ENCODE measurements at regions not wholly inside any gene's neighbourhood (a gene's known extent, or its start where the extent isn't known, plus 50 kb on each side); places are given as distances from the start of the nearest gene placed in this dataset.

- no peak for TF ChIP-seq CTCF (IDR thresholded peaks at IDR 0.05; ENCODE audit: borderline replicate concordance, insufficient read depth, low read depth, low read length)
- H3K4me3 ChIP-seq (ENCODE audit: low read depth, low read length), result no peak overlapping the region
These were observed 1087.4 kb downstream of the CDH18 start for GRCh38 chr5:18900644-18901043.

GRCh38 chr5:18920966-18921365 lies 1067.0 kb downstream of the CDH18 start:
- TF ChIP-seq CTCF (IDR thresholded peaks at IDR 0.05; ENCODE audit: borderline replicate concordance, insufficient read depth, low read depth, low read length), result no peak
- no peak overlapping the region for H3K4me3 ChIP-seq (ENCODE audit: low read depth, low read length)

GRCh38 chr5:18932081-18932480 lies 1055.9 kb downstream of the CDH18 start:
- no peak overlapping the region for H3K4me3 ChIP-seq (ENCODE audit: low read depth, low read length)
- no peak for TF ChIP-seq CTCF (IDR thresholded peaks at IDR 0.05; ENCODE audit: borderline replicate concordance, insufficient read depth, low read depth, low read length)

GRCh38 chr5:18944771-18945170 lies 1043.2 kb downstream of the CDH18 start:
- H3K4me3 ChIP-seq (ENCODE audit: low read depth, low read length), result no peak overlapping the region
- no peak for TF ChIP-seq CTCF (IDR thresholded peaks at IDR 0.05; ENCODE audit: borderline replicate concordance, insufficient read depth, low read depth, low read length)

- H3K4me3 ChIP-seq (ENCODE audit: low read depth, low read length), result no peak overlapping the region
These were observed 1033.8 kb downstream of the CDH18 start for GRCh38 chr5:18954239-18954638.

GRCh38 chr5:18959535-18959934 lies 1028.5 kb downstream of the CDH18 start:
- TF ChIP-seq CTCF (IDR thresholded peaks at IDR 0.05; ENCODE audit: borderline replicate concordance, insufficient read depth, low read depth, low read length), result no peak
- H3K4me3 ChIP-seq (ENCODE audit: low read depth, low read length), result no peak overlapping the region

More at GRCh38 chr5:18954239-18954638, 1033.8 kb downstream of the CDH18 start:
- no peak for TF ChIP-seq CTCF (IDR thresholded peaks at IDR 0.05; ENCODE audit: borderline replicate concordance, insufficient read depth, low read depth, low read length)

- no peak overlapping the region for H3K4me3 ChIP-seq (ENCODE audit: low read depth, low read length)
- TF ChIP-seq CTCF (IDR thresholded peaks at IDR 0.05; ENCODE audit: borderline replicate concordance, insufficient read depth, low read depth, low read length), result no peak
These were observed 1026.8 kb downstream of the CDH18 start for GRCh38 chr5:18961234-18961633.

All from GM12875 (cell line).